K562 (cell line): ENCODE measurements at regions not wholly inside any gene's neighbourhood (a gene's known extent, or its start where the extent isn't known, plus 50 kb on each side); places are given as distances from the start of the nearest gene placed in this dataset.

Source experiments
- ATAC-seq: fragments of 200-7000 bp; cut with Tn5 transposase; 3 replicates; pipeline ENCODE4 v1.9.1; 2020; ENCODE audit warnings: moderate library complexity
- BruUV-seq: library from RNA; stranded (reverse); fragments of 400-500 nt; replicated peaks from 2 replicates; lab custom pipeline; 2021; lab: Mats Ljungman, UMichigan
- CTCF ChIA-PET: fragments of 300-600 bp; formaldehyde crosslinking; extraction: SDS; loops from one replicate; lab custom pipeline; 2021; ENCODE audit warnings: low intra/inter-chr PET ratio; lab: Yijun Ruan, JAX
- POLR2A ChIA-PET: fragments of 300-600, 350-650 bp; sonication (Branson Sonifier 250); formaldehyde crosslinking; extraction: SDS; loops from one replicate; lab custom pipeline; 2021; ENCODE audit warnings: antibody characterized with exemption, inconsistent platforms; lab: Yijun Ruan, JAX
- DNase-seq, 4 experiments: peaks; one replicate each; pipeline versions ENCODE4 v3.0.0 to v3.0.0-alpha.2; 2011 to 2018; ENCODE audit warnings: low spot score in 3 of 4, mixed read lengths in 3 of 4; ENCODE audit errors: extremely low read depth in 1 of 4
- FAIRE-seq: peaks from 2 replicates; lab custom pipeline; 2011; peaks lifted over from hg19 to GRCh38; lab: Jason Lieb, UNC
- H2AFZ ChIP-seq: 2 replicates; pipeline ENCODE4 v1.6.0; 2011; ENCODE audit warnings: low read depth, low read length, control low read depth, inconsistent platforms
- H3K27ac ChIP-seq: fragments of 200-600 bp; 3 replicates; pipeline ENCODE4 v1.8.0; 2011; ENCODE audit warnings: low read depth, mild to moderate bottlenecking, control low read depth, inconsistent platforms, low read length, moderate library complexity, mixed read lengths; ENCODE audit errors: extremely low read depth
- H3K27me3 ChIP-seq, 2 experiments: fragments of 300-600 bp in 1 of 2; 2 replicates in 1 of 2; 3 replicates in 1 of 2; pipeline versions ENCODE4 v1.6.0 to v1.8.0; 2011; ENCODE audit warnings: inconsistent platforms in 2 of 2, low read length in 2 of 2, mild to moderate bottlenecking in 1 of 2, mixed read lengths in 1 of 2, moderate library complexity in 1 of 2; ENCODE audit not compliant: control insufficient read depth in 2 of 2, insufficient read depth in 2 of 2
- H3K36me3 ChIP-seq: fragments of 300-600 bp; 3 replicates; pipeline ENCODE4 v1.8.0; 2011; ENCODE audit warnings: mild to moderate bottlenecking, low read length, inconsistent platforms; ENCODE audit not compliant: control insufficient read depth, insufficient read depth
- H3K4me1 ChIP-seq, 2 experiments: fragments of 200-600 bp in 1 of 2; replicated peaks in 1 of 2; 2 replicates in 1 of 2; 3 replicates in 1 of 2; pipeline versions ENCODE4 v1.5.1 to v1.8.0; 2011; ENCODE audit warnings: inconsistent platforms in 2 of 2, low read length in 2 of 2, mild to moderate bottlenecking in 1 of 2, mixed read lengths in 1 of 2, moderate library complexity in 1 of 2; ENCODE audit not compliant: control insufficient read depth in 2 of 2, insufficient read depth in 2 of 2
- H3K4me2 ChIP-seq: 2 replicates; pipeline ENCODE4 v1.6.1; 2011; ENCODE audit warnings: low read length, control low read depth, inconsistent platforms, mixed read lengths; ENCODE audit not compliant: insufficient read depth
- H3K4me3 ChIP-seq: fragments of 200-600 bp; sonication (generic), shearing (Covaris generic); 2 replicates; pipeline ENCODE4 v1.5.1; 2016; ENCODE audit warnings: control low read depth, inconsistent platforms
- H3K79me2 ChIP-seq: fragments of 200-600 bp; 3 replicates; pipeline ENCODE4 v1.8.0; 2011; ENCODE audit warnings: low read length, inconsistent platforms; ENCODE audit not compliant: control insufficient read depth, insufficient read depth
- H3K9ac ChIP-seq, 2 experiments: 2 replicates each; pipeline versions ENCODE4 v1.6.0 to v1.6.1; 2011; ENCODE audit warnings: low read depth in 2 of 2, low read length in 2 of 2, control low read depth in 1 of 2, inconsistent platforms in 1 of 2, mild to moderate bottlenecking in 1 of 2, mixed read lengths in 1 of 2; ENCODE audit not compliant: insufficient read depth in 1 of 2
- H3K9me1 ChIP-seq: one replicate; pipeline ENCODE4 v1.6.0; 2011; ENCODE audit warnings: inconsistent platforms, mild to moderate bottlenecking, low read length, moderate library complexity; ENCODE audit not compliant: control insufficient read depth, insufficient read depth
- H3K9me3 ChIP-seq: replicated peaks from 2 replicates; pipeline ENCODE4 v1.5.1; 2011; ENCODE audit warnings: low read depth, low read length, inconsistent platforms; ENCODE audit not compliant: control insufficient read depth, insufficient read depth
- H4K20me1 ChIP-seq: replicated peaks from 2 replicates; pipeline ENCODE4 v1.6.1; 2011; ENCODE audit warnings: low read length, inconsistent platforms, mixed read lengths; ENCODE audit not compliant: control insufficient read depth, insufficient read depth
- NCOA2 ChIP-seq, 2 experiments: fragments of 450-650 bp; IDR thresholded peaks; 2 replicates each; pipeline ENCODE4 v1.6.1; 2018; ENCODE audit warnings: mild to moderate bottlenecking in 2 of 2, moderate library complexity in 1 of 2; ENCODE audit not compliant: partially characterized antibody in 2 of 2
- NR2C2 ChIP-seq, 2 experiments: fragments of 200-800 bp in 1 of 2; sonication (Bioruptor generic) in 1 of 2; sonication (generic) in 1 of 2; formaldehyde crosslinking in 1 of 2; IDR thresholded peaks; 2 replicates each; pipeline versions ENCODE4 v1.6.1 to v1.8.0; 2016 to 2022; ENCODE audit warnings: mild to moderate bottlenecking in 1 of 2, missing compliant biosample characterization in 1 of 2, missing genetic modification characterization in 1 of 2, missing genetic modification reagents in 1 of 2
- PATZ1 ChIP-seq: fragments of 250-450 bp; sonication (Bioruptor Pico); IDR thresholded peaks from 2 replicates; pipeline ENCODE4 v1.5.0; 2020; ENCODE audit warnings: mild to moderate bottlenecking, borderline replicate concordance
- POLR2AphosphoS5 ChIP-seq: IDR thresholded peaks from 2 replicates; pipeline ENCODE4 v1.6.1; 2011; ENCODE audit warnings: mild to moderate bottlenecking, low read depth, low read length, moderate library complexity; ENCODE audit not compliant: control insufficient read depth, insufficient read depth
- RFX1 ChIP-seq: fragments of 450-650 bp; IDR thresholded peaks from 2 replicates; pipeline ENCODE4 v1.6.1; 2016; ENCODE audit warnings: mild to moderate bottlenecking, moderate library complexity
- ZKSCAN8 ChIP-seq: fragments of 200-800 bp; sonication (Bioruptor generic); IDR thresholded peaks from 2 replicates; pipeline ENCODE4 v1.6.1; 2016; ENCODE audit warnings: missing genetic modification characterization, missing compliant biosample characterization
- WGBS: fragments of 100-300 bp; shearing (Covaris generic); methylation state at CpG from one replicate; pipeline ENCODE4 v1.1.6; 2016; ENCODE audit warnings: low coverage, mixed read lengths; ENCODE audit not compliant: insufficient coverage; ENCODE audit errors: missing lambda C conversion rate; 5-methylcytosine and 5-hydroxymethylcytosine counted together
- in situ Hi-C: fragments of 300-500 bp; cut with MboI; formaldehyde crosslinking; loops from 4 replicates; pipeline ENCODE4 v1.15.0; 2018; ENCODE audit warnings: inconsistent platforms, mixed read lengths
- intact Hi-C: fragments of 100-400 bp; cut with micrococcal nuclease; formaldehyde crosslinking; loops from 2 replicates; pipeline ENCODE4 v1.14.2; 2022
- TF ChIP-seq, protein P1 (sequence below): sonication (generic); formaldehyde crosslinking; IDR thresholded peaks from 2 replicates; pipeline ENCODE4 v1.8.1; 2023; ENCODE audit warnings: mild to moderate bottlenecking, missing genetic modification reagents

- no peak for DNase-seq
- no peaks in the 10 kb centered on the region for H3K9me1 ChIP-seq
- 70% methylated on average over 6 of the region's 6 CpGs for WGBS
- H3K4me3 ChIP-seq = no peak overlapping the region
- POLR2A ChIA-PET = interaction anchor here (0.6 to 3.2 kb wide), 5 partner anchors 9 to 81 kb away, joined by 3 to 18 read pairs (median 7); no protein-coding TSS in a partner anchor
- ATAC-seq = no peak
- BruUV-seq = no TSS peak
- no peaks in the 10 kb centered on the region for H3K27me3 ChIP-seq
- H3K9ac ChIP-seq = no peak overlapping the region
- in situ Hi-C loops (no loop called here), intact Hi-C loops (no loop called here)
- H2AFZ ChIP-seq = no peak overlapping the region
- H3K4me1 ChIP-seq = peaks cover 0 to 22% of the 10 kb centered on the region in 2 experiments; a peak in 4 of 5 replicates
- H3K9me3 ChIP-seq = no peaks in the 10 kb centered on the region
- no peak overlapping the region for H3K27ac ChIP-seq
- FAIRE-seq = no peak
- CTCF ChIA-PET = no interaction called here
- H3K79me2 ChIP-seq = no peaks in the 10 kb centered on the region
- no peak overlapping the region for H3K4me2 ChIP-seq
- no peaks in the 10 kb centered on the region for H3K36me3 ChIP-seq
- H4K20me1 ChIP-seq = no peaks in the 10 kb centered on the region
- TF ChIP-seq, protein P1, sequence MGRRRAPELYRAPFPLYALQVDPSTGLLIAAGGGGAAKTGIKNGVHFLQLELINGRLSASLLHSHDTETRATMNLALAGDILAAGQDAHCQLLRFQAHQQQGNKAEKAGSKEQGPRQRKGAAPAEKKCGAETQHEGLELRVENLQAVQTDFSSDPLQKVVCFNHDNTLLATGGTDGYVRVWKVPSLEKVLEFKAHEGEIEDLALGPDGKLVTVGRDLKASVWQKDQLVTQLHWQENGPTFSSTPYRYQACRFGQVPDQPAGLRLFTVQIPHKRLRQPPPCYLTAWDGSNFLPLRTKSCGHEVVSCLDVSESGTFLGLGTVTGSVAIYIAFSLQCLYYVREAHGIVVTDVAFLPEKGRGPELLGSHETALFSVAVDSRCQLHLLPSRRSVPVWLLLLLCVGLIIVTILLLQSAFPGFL = no peak
- TF ChIP-seq PATZ1 (CRISPR knock-in tag) (no peak), ZKSCAN8 (CRISPR knock-in tag) (no peak), POLR2AphosphoS5 (no peak), NR2C2 (CRISPR knock-in tag; IDR thresholded peaks at IDR 0.05) (no peak), NR2C2 (tag; IDR thresholded peaks at IDR 0.05) (no peak), NCOA2 (IDR thresholded peaks at IDR 0.05; ENCODE audit: partially characterized antibody in 2 of 2) (no peak), RFX1 (no peak)
Measured at GRCh38 chr7:130958846-130959245, 224.8 kb upstream of the KLF14 start.
